Astrocyte (in vitro differentiated cells and primary cell): ENCODE measurements at regions not wholly inside any gene's neighbourhood (a gene's known extent, or its start where the extent isn't known, plus 50 kb on each side); places are given as distances from the start of the nearest gene placed in this dataset.

Source experiments
- EZH2 ChIP-seq: IDR thresholded peaks from 2 replicates; pipeline ENCODE4 v1.6.1; 2012; ENCODE audit warnings: mild to moderate bottlenecking, low read length, inconsistent platforms; ENCODE audit not compliant: insufficient read depth
- TF ChIP-seq, protein P1 (sequence below): IDR thresholded peaks from 2 replicates; pipeline ENCODE4 v1.5.1; 2011; ENCODE audit warnings: low read depth, mild to moderate bottlenecking, inconsistent platforms, low read length, moderate library complexity; ENCODE audit not compliant: insufficient read depth

- TF ChIP-seq, protein P1, sequence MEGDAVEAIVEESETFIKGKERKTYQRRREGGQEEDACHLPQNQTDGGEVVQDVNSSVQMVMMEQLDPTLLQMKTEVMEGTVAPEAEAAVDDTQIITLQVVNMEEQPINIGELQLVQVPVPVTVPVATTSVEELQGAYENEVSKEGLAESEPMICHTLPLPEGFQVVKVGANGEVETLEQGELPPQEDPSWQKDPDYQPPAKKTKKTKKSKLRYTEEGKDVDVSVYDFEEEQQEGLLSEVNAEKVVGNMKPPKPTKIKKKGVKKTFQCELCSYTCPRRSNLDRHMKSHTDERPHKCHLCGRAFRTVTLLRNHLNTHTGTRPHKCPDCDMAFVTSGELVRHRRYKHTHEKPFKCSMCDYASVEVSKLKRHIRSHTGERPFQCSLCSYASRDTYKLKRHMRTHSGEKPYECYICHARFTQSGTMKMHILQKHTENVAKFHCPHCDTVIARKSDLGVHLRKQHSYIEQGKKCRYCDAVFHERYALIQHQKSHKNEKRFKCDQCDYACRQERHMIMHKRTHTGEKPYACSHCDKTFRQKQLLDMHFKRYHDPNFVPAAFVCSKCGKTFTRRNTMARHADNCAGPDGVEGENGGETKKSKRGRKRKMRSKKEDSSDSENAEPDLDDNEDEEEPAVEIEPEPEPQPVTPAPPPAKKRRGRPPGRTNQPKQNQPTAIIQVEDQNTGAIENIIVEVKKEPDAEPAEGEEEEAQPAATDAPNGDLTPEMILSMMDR: no peak
- no peak for TF ChIP-seq EZH2
These were observed 1179.7 kb downstream of the DSC3 start for GRCh38 chr18:29862824-29863223.
